ENCODE measurements at regions not wholly inside any gene's neighbourhood (a gene's known extent, or its start where the extent isn't known, plus 50 kb on each side); places are given as distances from the start of the nearest gene placed in this dataset.

- no peak overlapping the region for H3K4me3 Mint-ChIP-seq (ENCODE audit: unreplicated experiment)
Measured at GRCh38 chr6:167400482-167401138, 75.7 kb downstream of the TTLL2 start.

DNA sequence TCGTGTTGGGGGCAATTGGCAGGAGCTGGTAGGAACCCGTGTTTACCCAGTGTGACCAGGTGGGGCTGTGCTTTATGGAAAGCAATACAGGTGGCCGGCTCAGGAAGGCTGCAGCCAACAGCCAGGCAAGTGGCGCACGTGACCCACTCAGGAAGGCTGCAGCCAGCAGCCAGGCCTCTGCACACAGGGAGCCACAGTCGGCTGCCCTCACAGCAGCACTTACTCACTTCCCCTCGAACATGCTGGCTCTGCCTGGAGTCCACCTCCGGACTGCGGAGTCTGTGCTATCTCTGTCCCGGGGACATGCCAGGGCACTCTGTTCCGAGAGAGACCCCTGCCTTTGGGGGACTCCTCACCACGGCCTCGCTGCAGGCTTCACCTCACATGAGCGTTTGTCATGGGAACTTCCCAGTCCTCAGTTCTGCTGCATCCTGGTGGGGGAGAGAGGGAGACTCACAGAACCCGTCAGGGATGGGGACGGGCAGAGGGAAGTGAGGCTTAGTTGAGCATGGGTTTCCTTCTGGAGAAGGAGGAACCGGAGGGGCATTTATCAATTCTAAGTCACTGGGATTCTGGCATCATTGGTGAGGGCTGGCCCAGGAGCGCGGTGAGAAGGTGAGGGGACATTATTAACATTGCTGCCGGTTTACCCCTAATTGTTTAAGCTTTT lies 76.8 kb downstream of the TTLL2 start:
- Mint-ChIP-seq H3K4me1 (ENCODE audit: low read depth, unreplicated experiment) (no peaks in the 10 kb centered on the region), H3K9me3 (ENCODE audit: unreplicated experiment) (no peaks in the 10 kb centered on the region), H3K27ac (ENCODE audit: unreplicated experiment) (no peak overlapping the region), H3K4me3 (ENCODE audit: unreplicated experiment) (no peak overlapping the region), H3K27me3 (ENCODE audit: unreplicated experiment) (peaks cover 5% of the 10 kb centered on the region), H3K36me3 (ENCODE audit: unreplicated experiment) (peaks cover 12% of the 10 kb centered on the region)
- TF ChIP-seq, protein P1, sequence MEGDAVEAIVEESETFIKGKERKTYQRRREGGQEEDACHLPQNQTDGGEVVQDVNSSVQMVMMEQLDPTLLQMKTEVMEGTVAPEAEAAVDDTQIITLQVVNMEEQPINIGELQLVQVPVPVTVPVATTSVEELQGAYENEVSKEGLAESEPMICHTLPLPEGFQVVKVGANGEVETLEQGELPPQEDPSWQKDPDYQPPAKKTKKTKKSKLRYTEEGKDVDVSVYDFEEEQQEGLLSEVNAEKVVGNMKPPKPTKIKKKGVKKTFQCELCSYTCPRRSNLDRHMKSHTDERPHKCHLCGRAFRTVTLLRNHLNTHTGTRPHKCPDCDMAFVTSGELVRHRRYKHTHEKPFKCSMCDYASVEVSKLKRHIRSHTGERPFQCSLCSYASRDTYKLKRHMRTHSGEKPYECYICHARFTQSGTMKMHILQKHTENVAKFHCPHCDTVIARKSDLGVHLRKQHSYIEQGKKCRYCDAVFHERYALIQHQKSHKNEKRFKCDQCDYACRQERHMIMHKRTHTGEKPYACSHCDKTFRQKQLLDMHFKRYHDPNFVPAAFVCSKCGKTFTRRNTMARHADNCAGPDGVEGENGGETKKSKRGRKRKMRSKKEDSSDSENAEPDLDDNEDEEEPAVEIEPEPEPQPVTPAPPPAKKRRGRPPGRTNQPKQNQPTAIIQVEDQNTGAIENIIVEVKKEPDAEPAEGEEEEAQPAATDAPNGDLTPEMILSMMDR (IDR thresholded peaks at IDR 0.05; ENCODE audit: partially characterized antibody, unreplicated experiment): no peak
- DNase-seq: peak; percentile 16

More at GRCh38 chr6:167400482-167401138, 75.7 kb downstream of the TTLL2 start:
- peak; percentile 13 for DNase-seq
- TF ChIP-seq, protein P1 (IDR thresholded peaks at IDR 0.05; ENCODE audit: partially characterized antibody, unreplicated experiment): no peak
- Mint-ChIP-seq H3K9me3 (ENCODE audit: unreplicated experiment) (no peaks in the 10 kb centered on the region), H3K27ac (ENCODE audit: unreplicated experiment) (no peak overlapping the region), H3K27me3 (ENCODE audit: unreplicated experiment) (peaks cover 5% of the 10 kb centered on the region), H3K4me1 (ENCODE audit: low read depth, unreplicated experiment) (no peaks in the 10 kb centered on the region), H3K36me3 (ENCODE audit: unreplicated experiment) (peaks cover 9% of the 10 kb centered on the region)

DNA sequence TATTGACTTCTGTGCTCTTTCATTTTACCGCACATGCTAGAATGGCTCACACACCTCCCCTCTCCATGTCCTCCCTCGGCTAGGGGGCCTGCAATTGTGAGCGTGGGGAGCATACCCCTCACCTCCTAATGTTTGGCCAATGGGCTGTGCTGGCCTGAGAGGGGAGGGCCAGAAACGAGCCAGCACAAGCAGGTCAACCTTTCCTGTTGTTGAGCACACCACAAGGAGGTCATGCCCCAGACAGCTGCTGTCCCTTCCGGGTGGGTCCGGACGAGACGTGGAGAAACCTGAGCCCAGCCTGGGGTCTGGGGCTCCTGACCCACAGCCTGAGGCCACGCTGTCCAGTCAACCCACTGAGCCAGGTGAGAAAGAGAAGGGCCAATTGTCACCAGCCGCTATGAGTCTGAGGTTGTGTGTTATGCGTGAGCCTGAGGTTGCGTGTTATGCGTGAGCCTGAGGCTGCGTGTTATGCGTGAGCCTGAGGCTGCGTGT lies 77.4 kb downstream of the TTLL2 start:
- H3K27ac Mint-ChIP-seq (ENCODE audit: unreplicated experiment): no peak overlapping the region
- H3K4me3 Mint-ChIP-seq (ENCODE audit: unreplicated experiment): no peak overlapping the region
- peaks cover 12% of the 10 kb centered on the region for H3K36me3 Mint-ChIP-seq (ENCODE audit: unreplicated experiment)
- H3K4me1 Mint-ChIP-seq (ENCODE audit: low read depth, unreplicated experiment): peaks cover 2% of the 10 kb centered on the region
- peak; percentile 5 for DNase-seq
- H3K27me3 Mint-ChIP-seq (ENCODE audit: unreplicated experiment): peaks cover 5% of the 10 kb centered on the region
- TF ChIP-seq, protein P1 (IDR thresholded peaks at IDR 0.05; ENCODE audit: partially characterized antibody, unreplicated experiment): no peak
- peaks cover 4% of the 10 kb centered on the region for H3K9me3 Mint-ChIP-seq (ENCODE audit: unreplicated experiment)

DNA sequence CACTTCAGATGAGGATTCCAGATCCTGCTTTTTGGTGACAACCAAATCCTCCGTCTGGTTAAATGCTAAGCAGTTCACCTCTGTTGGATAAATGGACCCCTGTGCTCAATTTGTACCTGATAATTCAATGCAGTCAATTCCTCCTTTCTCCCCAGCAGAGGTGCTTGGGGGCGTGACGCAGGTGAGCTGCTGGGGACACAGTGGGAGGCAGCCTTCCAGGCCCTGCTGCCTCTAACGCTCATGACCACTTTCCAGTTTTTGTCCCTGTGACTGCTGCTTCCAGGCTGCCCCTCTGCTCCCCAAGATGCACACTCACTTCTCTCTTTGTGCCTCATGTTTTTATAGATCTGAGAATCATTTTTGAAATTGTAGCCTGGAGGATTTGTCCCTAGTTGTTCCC lies 78.5 kb downstream of the TTLL2 start:
- no peak for DNase-seq
- Mint-ChIP-seq H3K4me3 (ENCODE audit: unreplicated experiment) (no peak overlapping the region), H3K9me3 (ENCODE audit: unreplicated experiment) (peaks cover 4% of the 10 kb centered on the region), H3K36me3 (ENCODE audit: unreplicated experiment) (peaks cover 12% of the 10 kb centered on the region), H3K27ac (ENCODE audit: unreplicated experiment) (no peak overlapping the region), H3K27me3 (ENCODE audit: unreplicated experiment) (peaks cover 5% of the 10 kb centered on the region), H3K4me1 (ENCODE audit: low read depth, unreplicated experiment) (peaks cover 6% of the 10 kb centered on the region)
- TF ChIP-seq, protein P1 (IDR thresholded peaks at IDR 0.05; ENCODE audit: partially characterized antibody, unreplicated experiment): no peak

All from glutamatergic neuron (in vitro differentiated cells).